ENCODE measurements at regions not wholly inside any gene's neighbourhood (a gene's known extent, or its start where the extent isn't known, plus 50 kb on each side); places are given as distances from the start of the nearest gene placed in this dataset.

- no peak overlapping the region for H3K9ac ChIP-seq (ENCODE audit: control insufficient read depth, extremely low read depth, insufficient read depth, low read length)
- H3K27me3 ChIP-seq (ENCODE audit: control insufficient read depth, extremely low read depth, insufficient read depth, low read length) = no peaks in the 10 kb centered on the region
- FAIRE-seq = no peak
- no peaks in the 10 kb centered on the region for H3K36me3 ChIP-seq (ENCODE audit: control insufficient read depth in 2 of 2, extremely low read depth in 1 of 2, insufficient read depth in 2 of 2, low read length in 2 of 2)
- no peaks in the 10 kb centered on the region for H3K9me3 ChIP-seq (ENCODE audit: control insufficient read depth, low read depth, low read length)
- dilution Hi-C loops (cut with MboI; ENCODE audit: extremely low pct_ligation_motif_present, low sequenced_read_pairs) = no loop called here
- DNase-seq (ENCODE audit: low read depth, low spot score) = no peak
- TF ChIP-seq EZH2 (IDR thresholded peaks at IDR 0.05; ENCODE audit: low read length) (no peak), CTCF (optimal IDR thresholded peaks at IDR 0.05 in 1 of 3, IDR thresholded peaks at IDR 0.05 in 1 of 3, conservative IDR thresholded peaks at IDR 0.05 in 1 of 3; ENCODE audit: extremely low read depth in 1 of 3, insufficient read depth in 2 of 3, low read length in 3 of 3) (no peak)
- no peak overlapping the region for H3K27ac ChIP-seq (ENCODE audit: control insufficient read depth, insufficient read depth, low read length)
- no peak overlapping the region for H2AFZ ChIP-seq (ENCODE audit: control insufficient read depth, low read length)
- H4K20me1 ChIP-seq (ENCODE audit: control insufficient read depth, extremely low read depth, insufficient read depth, low read length) = no peaks in the 10 kb centered on the region
- H3K4me1 ChIP-seq (ENCODE audit: control insufficient read depth, extremely low read depth, insufficient read depth, low read length) = no peaks in the 10 kb centered on the region
- no peaks in the 10 kb centered on the region for H3K9me1 ChIP-seq (ENCODE audit: control insufficient read depth, extremely low read depth, insufficient read depth, low read length)
- no peak overlapping the region for H3K4me3 ChIP-seq (ENCODE audit: control insufficient read depth in 2 of 3, extremely low read depth in 1 of 3, insufficient read depth in 2 of 3, low read depth in 1 of 3, low read length in 3 of 3)
- H3K79me2 ChIP-seq (ENCODE audit: control insufficient read depth, insufficient read depth, low read length) = no peaks in the 10 kb centered on the region
- H3K4me2 ChIP-seq (ENCODE audit: control insufficient read depth, extremely low read depth, insufficient read depth, low read depth, low read length) = no peak overlapping the region
Measured at GRCh38 chr5:122683631-122684030, 91.2 kb upstream of the SNX2 start.

GRCh38 chr5:122690266-122690665 lies 84.6 kb upstream of the SNX2 start:
- dilution Hi-C loops (cut with MboI; ENCODE audit: extremely low pct_ligation_motif_present, low sequenced_read_pairs) = no loop called here
- H2AFZ ChIP-seq (ENCODE audit: control insufficient read depth, low read length) = no peak overlapping the region
- H3K9me3 ChIP-seq (ENCODE audit: control insufficient read depth, low read depth, low read length) = no peaks in the 10 kb centered on the region
- H3K36me3 ChIP-seq (ENCODE audit: control insufficient read depth in 2 of 2, extremely low read depth in 1 of 2, insufficient read depth in 2 of 2, low read length in 2 of 2) = no peaks in the 10 kb centered on the region
- no peaks in the 10 kb centered on the region for H3K79me2 ChIP-seq (ENCODE audit: control insufficient read depth, insufficient read depth, low read length)
- no peaks in the 10 kb centered on the region for H3K4me1 ChIP-seq (ENCODE audit: control insufficient read depth, extremely low read depth, insufficient read depth, low read length)
- no peaks in the 10 kb centered on the region for H3K9me1 ChIP-seq (ENCODE audit: control insufficient read depth, extremely low read depth, insufficient read depth, low read length)
- TF ChIP-seq EZH2 (IDR thresholded peaks at IDR 0.05; ENCODE audit: low read length) (no peak), CTCF (optimal IDR thresholded peaks at IDR 0.05 in 1 of 3, IDR thresholded peaks at IDR 0.05 in 1 of 3, conservative IDR thresholded peaks at IDR 0.05 in 1 of 3; ENCODE audit: extremely low read depth in 1 of 3, insufficient read depth in 2 of 3, low read length in 3 of 3) (no peak)
- H3K9ac ChIP-seq (ENCODE audit: control insufficient read depth, extremely low read depth, insufficient read depth, low read length) = no peak overlapping the region
- DNase-seq (ENCODE audit: low read depth, low spot score) (no peak), FAIRE-seq (no peak)
- H3K4me2 ChIP-seq (ENCODE audit: control insufficient read depth, extremely low read depth, insufficient read depth, low read depth, low read length) = no peak overlapping the region
- no peaks in the 10 kb centered on the region for H3K27me3 ChIP-seq (ENCODE audit: control insufficient read depth, extremely low read depth, insufficient read depth, low read length)
- H4K20me1 ChIP-seq (ENCODE audit: control insufficient read depth, extremely low read depth, insufficient read depth, low read length) = no peaks in the 10 kb centered on the region
- H3K4me3 ChIP-seq (ENCODE audit: control insufficient read depth in 2 of 3, extremely low read depth in 1 of 3, insufficient read depth in 2 of 3, low read depth in 1 of 3, low read length in 3 of 3) = no peak overlapping the region
- no peak overlapping the region for H3K27ac ChIP-seq (ENCODE audit: control insufficient read depth, insufficient read depth, low read length)
